ENCODE measurements at regions not wholly inside any gene's neighbourhood (a gene's known extent, or its start where the extent isn't known, plus 50 kb on each side); places are given as distances from the start of the nearest gene placed in this dataset.

- H3K9me3 ChIP-seq (ENCODE audit: low read length) = no peaks in the 10 kb centered on the region
- TF ChIP-seq EZH2phosphoT487 (IDR thresholded peaks at IDR 0.05; ENCODE audit: borderline replicate concordance, low read depth, low read length) = no peak
- no peak for TF ChIP-seq CTCF (conservative IDR thresholded peaks at IDR 0.05; ENCODE audit: low read length)
- intact Hi-C loops (cut with micrococcal nuclease; ENCODE audit: unreplicated experiment) = loop anchor here (5.0 kb wide), 1 partner anchor 419 kb away; no protein-coding TSS in a partner anchor
- no peaks in the 10 kb centered on the region for H3K79me2 ChIP-seq (ENCODE audit: insufficient read depth, low read depth, low read length)
- no peak for DNase-seq (ENCODE audit: low spot score)
- POLR2A ChIA-PET = no interaction called here
- H3K27ac ChIP-seq (ENCODE audit: low read depth, low read length, poor library complexity, severe bottlenecking) = no peak overlapping the region
- no peaks in the 10 kb centered on the region for H3K36me3 ChIP-seq (ENCODE audit: insufficient read depth, low read length)
- H3K4me2 ChIP-seq (ENCODE audit: low read length) = no peak overlapping the region
- BruUV-seq (replicated peaks) = no TSS peak
- H3K4me3 ChIP-seq (ENCODE audit: low read depth, low read length, poor library complexity, severe bottlenecking) = no peak overlapping the region
- H2AFZ ChIP-seq (ENCODE audit: low read length) = no peak overlapping the region
- H4K20me1 ChIP-seq (ENCODE audit: insufficient read depth, low read length) = no peaks in the 10 kb centered on the region
- peaks cover 3% of the 10 kb centered on the region for H3K4me1 ChIP-seq (ENCODE audit: insufficient read depth, low read length, poor library complexity, severe bottlenecking)
- CTCF ChIA-PET (ENCODE audit: unreplicated experiment) = no interaction called here
- no peaks in the 10 kb centered on the region for H3K9me2 ChIP-seq (ENCODE audit: insufficient read depth, low read length)
Measured at GRCh38 chr10:2623675-2624274, 443.6 kb upstream of the PFKP start.

GRCh38 chr10:2620827-2621521 is 446.4 kb upstream of the PFKP start:
- POLR2A ChIA-PET = interaction anchor here (0.6 to 0.7 kb wide), 3 partner anchors 18 to 666 kb away, joined by 3 read pairs; no protein-coding TSS in a partner anchor
- no peaks in the 10 kb centered on the region for H3K9me2 ChIP-seq (ENCODE audit: insufficient read depth, low read length)
- TF ChIP-seq EZH2phosphoT487 (IDR thresholded peaks at IDR 0.05; ENCODE audit: borderline replicate concordance, low read depth, low read length) (no peak), CTCF (conservative IDR thresholded peaks at IDR 0.05; ENCODE audit: low read length) (no peak)
- no TSS peak for BruUV-seq (replicated peaks)
- no peak overlapping the region for H3K4me3 ChIP-seq (ENCODE audit: low read depth, low read length, poor library complexity, severe bottlenecking)
- H3K4me1 ChIP-seq (ENCODE audit: insufficient read depth, low read length, poor library complexity, severe bottlenecking) = no peaks in the 10 kb centered on the region
- no peaks in the 10 kb centered on the region for H3K79me2 ChIP-seq (ENCODE audit: insufficient read depth, low read depth, low read length)
- H2AFZ ChIP-seq (ENCODE audit: low read length) = no peak overlapping the region
- no peaks in the 10 kb centered on the region for H3K36me3 ChIP-seq (ENCODE audit: insufficient read depth, low read length)
- H4K20me1 ChIP-seq (ENCODE audit: insufficient read depth, low read length) = no peaks in the 10 kb centered on the region
- intact Hi-C loops (cut with micrococcal nuclease; ENCODE audit: unreplicated experiment) = loop anchor here (5.0 kb wide), 1 partner anchor 421 kb away; no protein-coding TSS in a partner anchor
- no peak overlapping the region for H3K4me2 ChIP-seq (ENCODE audit: low read length)
- no peak overlapping the region for H3K27ac ChIP-seq (ENCODE audit: low read depth, low read length, poor library complexity, severe bottlenecking)
- H3K9me3 ChIP-seq (ENCODE audit: low read length) = no peaks in the 10 kb centered on the region
- no peak for DNase-seq (ENCODE audit: low spot score)
- CTCF ChIA-PET (ENCODE audit: unreplicated experiment) = no interaction called here

DNA sequence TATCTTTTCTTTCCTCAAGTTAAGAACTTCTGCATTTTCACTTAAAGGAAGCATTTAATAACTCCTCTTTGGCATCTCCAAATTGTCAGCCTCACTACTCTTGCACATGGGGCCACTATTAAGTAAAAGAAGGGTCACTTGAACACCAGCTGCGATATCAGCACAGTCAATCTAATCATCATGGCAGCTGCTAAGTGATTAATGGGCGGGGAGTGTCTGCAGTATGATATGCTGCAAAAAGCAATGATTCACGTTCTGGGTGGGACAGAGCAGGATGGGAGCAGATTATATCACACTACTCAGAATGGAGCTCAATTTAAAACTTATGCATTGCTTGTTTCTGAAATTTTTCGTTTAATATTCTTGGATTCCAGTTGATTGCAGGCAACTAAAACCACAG is 447.4 kb upstream of the PFKP start:
- Histone ChIP-seq H3K4me1 (ENCODE audit: insufficient read depth, low read length, poor library complexity, severe bottlenecking) (no peaks in the 10 kb centered on the region), H4K20me1 (ENCODE audit: insufficient read depth, low read length) (no peaks in the 10 kb centered on the region), H3K79me2 (ENCODE audit: insufficient read depth, low read depth, low read length) (no peaks in the 10 kb centered on the region), H3K4me2 (ENCODE audit: low read length) (no peak overlapping the region), H3K36me3 (ENCODE audit: insufficient read depth, low read length) (no peaks in the 10 kb centered on the region), H3K4me3 (ENCODE audit: low read depth, low read length, poor library complexity, severe bottlenecking) (no peak overlapping the region), H3K27ac (ENCODE audit: low read depth, low read length, poor library complexity, severe bottlenecking) (no peak overlapping the region), H3K9me3 (ENCODE audit: low read length) (no peaks in the 10 kb centered on the region), H2AFZ (ENCODE audit: low read length) (no peak overlapping the region), H3K9me2 (ENCODE audit: insufficient read depth, low read length) (no peaks in the 10 kb centered on the region)
- ChIA-PET CTCF (ENCODE audit: unreplicated experiment) (no interaction called here), POLR2A (interaction anchor here (0.7 kb wide), 1 partner anchor 82 kb away, joined by 3 read pairs; no protein-coding TSS in a partner anchor)
- DNase-seq (ENCODE audit: low spot score) = no peak
- no TSS peak for BruUV-seq (replicated peaks)
- TF ChIP-seq CTCF (conservative IDR thresholded peaks at IDR 0.05; ENCODE audit: low read length) (no peak), EZH2phosphoT487 (IDR thresholded peaks at IDR 0.05; ENCODE audit: borderline replicate concordance, low read depth, low read length) (no peak)
- intact Hi-C loops (cut with micrococcal nuclease; ENCODE audit: unreplicated experiment) = loop anchor here (5.0 kb wide), 1 partner anchor 422 kb away; no protein-coding TSS in a partner anchor
